GM12878 (cell line): ENCODE measurements at regions not wholly inside any gene's neighbourhood (a gene's known extent, or its start where the extent isn't known, plus 50 kb on each side); places are given as distances from the start of the nearest gene placed in this dataset.

Experiments
- CEBPB ChIP-seq, 2 experiments: fragments of 150-350 bp in 1 of 2; IDR thresholded peaks; 2 replicates each; pipeline ENCODE4 v1.6.1; 2012 to 2014; ENCODE audit warnings: low read depth in 2 of 2, low read length in 2 of 2, borderline replicate concordance in 1 of 2, inconsistent platforms in 1 of 2
- EZH2 ChIP-seq: IDR thresholded peaks from 2 replicates; pipeline ENCODE4 v1.6.1; 2012; ENCODE audit warnings: low read depth, mild to moderate bottlenecking, control low read depth, inconsistent platforms, low read length, borderline replicate concordance; ENCODE audit not compliant: control insufficient read depth
- NR2F1 ChIP-seq: fragments of 450-650 bp; conservative IDR thresholded peaks from 2 replicates; pipeline ENCODE4 v1.6.1; 2017; ENCODE audit warnings: mild to moderate bottlenecking
- POU2F2 ChIP-seq: IDR thresholded peaks from 3 replicates; pipeline ENCODE4 v1.6.1; 2011; ENCODE audit warnings: low read depth, mild to moderate bottlenecking, low read length, borderline replicate concordance
- RCOR1 ChIP-seq: conservative IDR thresholded peaks from 2 replicates; pipeline ENCODE4 v1.6.1; 2012; ENCODE audit warnings: low read depth, low read length, improper control_type of control experiment
- REST ChIP-seq: IDR thresholded peaks from 2 replicates; pipeline ENCODE4 v1.6.1; 2012; ENCODE audit warnings: mild to moderate bottlenecking, low read depth, low read length
- SIN3A ChIP-seq: IDR thresholded peaks from 2 replicates; pipeline ENCODE4 v1.6.1; 2012; ENCODE audit warnings: low read depth, low read length, improper control_type of control experiment
- SUZ12 ChIP-seq: fragments of 200-600 bp; sonication (generic); IDR thresholded peaks from one replicate; pipeline ENCODE4 v1.6.1; 2018; ENCODE audit warnings: antibody characterized with exemption, mild to moderate bottlenecking; ENCODE audit not compliant: unreplicated experiment
- TARDBP ChIP-seq: IDR thresholded peaks from 2 replicates; pipeline ENCODE4 v1.6.1; 2016; ENCODE audit warnings: borderline replicate concordance
- TBL1XR1 ChIP-seq: IDR thresholded peaks from 2 replicates; pipeline ENCODE4 v1.6.1; 2012; ENCODE audit warnings: low read depth, low read length, improper control_type of control experiment
- USF2 ChIP-seq: IDR thresholded peaks from 2 replicates; pipeline ENCODE4 v1.6.1; 2011; ENCODE audit warnings: low read depth, low read length, improper control_type of control experiment, borderline replicate concordance
- ZNF384 ChIP-seq: IDR thresholded peaks from 2 replicates; pipeline ENCODE4 v1.6.1; 2012; ENCODE audit warnings: low read depth, mild to moderate bottlenecking, low read length, improper control_type of control experiment, borderline replicate concordance
- TF ChIP-seq, protein P1 (sequence below), 3 experiments: IDR thresholded peaks in 2 of 3; conservative IDR thresholded peaks in 1 of 3; 2 replicates each; pipeline ENCODE4 v1.5.1; 2011; ENCODE audit warnings: low read depth in 3 of 3, low read length in 3 of 3, mild to moderate bottlenecking in 3 of 3, control low read depth in 2 of 3, moderate library complexity in 2 of 3, inconsistent platforms in 1 of 3, mixed read lengths in 1 of 3; ENCODE audit not compliant: control insufficient read depth in 2 of 3, insufficient read depth in 1 of 3; ENCODE audit errors: extremely low read depth in 1 of 3

DNA sequence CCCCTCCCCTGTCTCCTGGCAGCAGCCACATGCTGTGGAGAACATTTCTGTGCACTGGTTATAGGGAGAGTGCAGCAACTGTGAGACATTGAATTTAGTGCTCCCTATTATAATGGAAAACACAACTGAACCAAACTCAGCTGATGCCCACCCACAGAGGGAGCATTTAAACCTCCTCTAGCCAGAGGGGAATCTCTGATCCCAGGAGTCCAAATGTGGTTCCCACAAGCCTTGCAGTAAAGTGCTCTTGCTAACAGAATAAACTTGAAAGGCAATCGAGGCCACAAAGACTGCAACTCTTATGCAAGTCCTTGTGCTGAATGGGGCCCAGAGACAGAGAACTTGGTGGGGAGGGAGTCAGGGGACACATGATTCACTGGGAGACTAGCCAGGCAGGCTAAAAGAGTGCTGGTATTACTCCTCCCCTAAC lies 638.8 kb upstream of the VRK2 start:
- TF ChIP-seq, protein P1, sequence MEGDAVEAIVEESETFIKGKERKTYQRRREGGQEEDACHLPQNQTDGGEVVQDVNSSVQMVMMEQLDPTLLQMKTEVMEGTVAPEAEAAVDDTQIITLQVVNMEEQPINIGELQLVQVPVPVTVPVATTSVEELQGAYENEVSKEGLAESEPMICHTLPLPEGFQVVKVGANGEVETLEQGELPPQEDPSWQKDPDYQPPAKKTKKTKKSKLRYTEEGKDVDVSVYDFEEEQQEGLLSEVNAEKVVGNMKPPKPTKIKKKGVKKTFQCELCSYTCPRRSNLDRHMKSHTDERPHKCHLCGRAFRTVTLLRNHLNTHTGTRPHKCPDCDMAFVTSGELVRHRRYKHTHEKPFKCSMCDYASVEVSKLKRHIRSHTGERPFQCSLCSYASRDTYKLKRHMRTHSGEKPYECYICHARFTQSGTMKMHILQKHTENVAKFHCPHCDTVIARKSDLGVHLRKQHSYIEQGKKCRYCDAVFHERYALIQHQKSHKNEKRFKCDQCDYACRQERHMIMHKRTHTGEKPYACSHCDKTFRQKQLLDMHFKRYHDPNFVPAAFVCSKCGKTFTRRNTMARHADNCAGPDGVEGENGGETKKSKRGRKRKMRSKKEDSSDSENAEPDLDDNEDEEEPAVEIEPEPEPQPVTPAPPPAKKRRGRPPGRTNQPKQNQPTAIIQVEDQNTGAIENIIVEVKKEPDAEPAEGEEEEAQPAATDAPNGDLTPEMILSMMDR (IDR thresholded peaks at IDR 0.05 in 2 of 3, conservative IDR thresholded peaks at IDR 0.05 in 1 of 3; ENCODE audit: control insufficient read depth in 2 of 3, extremely low read depth in 1 of 3, insufficient read depth in 1 of 3, low read depth in 3 of 3, low read length in 3 of 3) = no peak
- TF ChIP-seq ZNF384 = no peak
- no peak for TF ChIP-seq TARDBP
- no peak for TF ChIP-seq TBL1XR1
- no peak for TF ChIP-seq USF2
- TF ChIP-seq NR2F1 = no peak
- no peak for TF ChIP-seq EZH2
- no peak for TF ChIP-seq SIN3A
- no peak for TF ChIP-seq REST
- TF ChIP-seq RCOR1 = no peak
- no peak for TF ChIP-seq SUZ12
- TF ChIP-seq POU2F2 = no peak
- TF ChIP-seq CEBPB (IDR thresholded peaks at IDR 0.05; ENCODE audit: borderline replicate concordance in 1 of 2, low read depth in 2 of 2, low read length in 2 of 2) = no peak
